ENCODE measurements at regions not wholly inside any gene's neighbourhood (a gene's known extent, or its start where the extent isn't known, plus 50 kb on each side); places are given as distances from the start of the nearest gene placed in this dataset.
A peak's percentile ranks its signal among the peaks of the same experiment; 100 is the strongest.

GRCh38 chr2:58917596-58917995 is 676.5 kb upstream of the FANCL start:
- no peak for DNase-seq

GRCh38 chr2:58916063-58916462 is 674.9 kb upstream of the FANCL start:
- DNase-seq = no peak

GRCh38 chr2:58914733-58915505 is 673.8 kb upstream of the FANCL start:
- DNase-seq = no peak

- DNase-seq = no peak
These were observed 672.1 kb upstream of the FANCL start for GRCh38 chr2:58913082-58913726.

GRCh38 chr2:58911877-58912276 is 670.8 kb upstream of the FANCL start:
- DNase-seq = no peak

GRCh38 chr2:58908501-58909154 is 667.5 kb upstream of the FANCL start:
- DNase-seq = no peak

- no peak for DNase-seq
These were observed 666.5 kb upstream of the FANCL start for GRCh38 chr2:58907644-58908043.

- DNase-seq = no peak
These were observed 665.0 kb upstream of the FANCL start for GRCh38 chr2:58906081-58906645.

- no peak for DNase-seq
These were observed 663.0 kb upstream of the FANCL start for GRCh38 chr2:58904095-58904494.

- DNase-seq = no peak
These were observed 662.3 kb upstream of the FANCL start for GRCh38 chr2:58903427-58903826.

- DNase-seq = peak; percentile 35 to 73
These were observed 659.3 kb upstream of the FANCL start for GRCh38 chr2:58900246-58901027.

GRCh38 chr2:58899692-58900091 is 658.6 kb upstream of the FANCL start:
- no peak for DNase-seq

- no peak for DNase-seq
These were observed 655.5 kb upstream of the FANCL start for GRCh38 chr2:58896638-58897037.

GRCh38 chr2:58895857-58896256 is 654.7 kb upstream of the FANCL start:
- DNase-seq = no peak

GRCh38 chr2:58893656-58894351 is 652.7 kb upstream of the FANCL start:
- DNase-seq = no peak

- no peak for DNase-seq
These were observed 650.8 kb upstream of the FANCL start for GRCh38 chr2:58891828-58892377.

GRCh38 chr2:58890865-58891525 is 649.9 kb upstream of the FANCL start:
- DNase-seq = no peak

GRCh38 chr2:58886009-58886408 is 644.9 kb upstream of the FANCL start:
- DNase-seq = no peak

GRCh38 chr2:58879834-58880233 is 638.7 kb upstream of the FANCL start:
- no peak for DNase-seq

GRCh38 chr2:58878778-58879177 is 637.7 kb upstream of the FANCL start:
- DNase-seq = no peak

GRCh38 chr2:58876126-58876525 is 635.0 kb upstream of the FANCL start:
- DNase-seq = no peak

Measured in Kasumi-1 (cell line).